Fibroblast of skin of left quadriceps (primary cell): ENCODE measurements at regions not wholly inside any gene's neighbourhood (a gene's known extent, or its start where the extent isn't known, plus 50 kb on each side); places are given as distances from the start of the nearest gene placed in this dataset.

Source experiments
- DNase-seq, 2 experiments: peaks; one replicate each; pipeline ENCODE4 v3.0.0-alpha.2; 2013; ENCODE audit warnings: low read depth in 2 of 2

- DNase-seq, result no peak
Measured at GRCh38 chr9:119500072-119500771, 131.0 kb upstream of the BRINP1 start.

GRCh38 chr9:119487118-119487827 lies 118.0 kb upstream of the BRINP1 start:
- no peak for DNase-seq

DNA sequence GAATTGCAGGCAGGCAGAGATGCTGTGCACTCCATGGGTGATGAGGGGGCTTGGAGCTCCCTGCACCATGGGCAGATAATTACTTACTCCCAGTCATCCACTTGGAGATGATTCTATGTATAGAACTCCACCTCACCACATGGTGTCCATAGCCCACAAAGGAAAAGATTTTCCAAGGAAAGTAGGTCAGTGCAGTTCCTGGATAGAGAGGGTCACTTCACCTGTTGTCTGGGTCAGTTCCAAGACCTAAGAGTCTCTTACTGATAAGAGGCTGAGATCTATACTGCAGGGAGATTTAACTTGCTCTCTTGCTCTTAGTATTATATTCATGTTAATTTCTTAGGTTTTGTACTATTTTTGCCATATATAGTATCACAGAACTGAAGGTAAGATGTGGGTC lies 113.9 kb upstream of the BRINP1 start:
- no peak for DNase-seq

DNA sequence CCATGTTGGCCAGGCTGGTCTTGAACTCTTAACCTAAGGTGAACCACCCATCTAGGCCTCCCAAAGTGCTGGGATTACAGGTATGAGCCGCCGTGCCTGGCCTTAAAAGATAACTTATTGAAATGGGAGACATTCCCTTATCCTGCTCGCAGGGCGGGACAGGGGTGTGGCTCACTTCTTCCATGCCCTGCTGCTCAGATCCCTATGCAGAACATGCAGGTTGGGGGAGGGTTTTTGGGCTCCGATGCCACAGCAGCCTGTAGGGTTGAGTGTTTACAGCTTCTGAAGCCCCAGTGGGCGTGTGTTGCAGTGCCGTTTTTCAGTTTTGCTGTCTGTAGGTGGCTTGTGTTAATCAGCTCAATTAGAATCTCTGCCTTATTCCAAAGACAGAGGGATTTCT lies 108.0 kb upstream of the BRINP1 start:
- no peak for DNase-seq

DNA sequence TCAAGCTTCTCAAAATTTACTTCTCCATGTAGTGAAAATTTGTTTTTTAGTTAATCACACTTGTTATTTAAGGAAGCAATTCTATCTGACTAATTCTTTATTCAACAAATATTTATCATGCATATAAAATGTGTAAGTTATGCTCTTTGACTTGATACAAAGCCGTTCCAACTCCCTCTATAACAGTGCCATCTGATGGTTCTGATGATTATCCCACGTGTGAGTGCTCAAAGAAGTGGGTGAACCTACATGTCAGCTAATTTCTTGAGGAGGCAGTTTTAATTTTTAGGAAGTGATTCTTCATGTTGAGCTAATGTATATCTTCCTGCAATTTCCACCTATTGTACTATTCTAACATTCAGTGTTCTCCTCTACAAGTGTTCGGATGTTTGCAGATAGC lies 88.8 kb upstream of the BRINP1 start:
- no peak for DNase-seq

DNA sequence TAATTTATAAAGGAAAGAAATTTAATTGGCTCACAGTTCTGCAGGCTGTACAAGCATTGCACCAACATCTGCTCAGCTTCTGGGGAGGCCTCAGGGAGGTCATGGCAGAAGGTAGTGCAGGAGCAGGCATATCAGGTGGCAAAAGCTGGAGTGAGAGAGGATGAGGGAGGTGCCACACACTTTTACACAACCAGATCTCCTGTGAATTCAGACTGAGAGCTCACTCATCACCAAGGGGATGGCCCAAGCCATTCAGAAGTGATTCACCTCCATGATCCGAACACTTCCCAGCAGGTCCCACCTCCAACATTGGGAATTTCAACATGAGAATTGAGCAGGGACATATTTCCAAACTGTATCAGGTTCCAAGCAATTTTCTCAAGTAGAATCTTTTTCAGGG lies 84.7 kb upstream of the BRINP1 start:
- DNase-seq, result peak in 1 of 2 experiments; percentile 1

DNA sequence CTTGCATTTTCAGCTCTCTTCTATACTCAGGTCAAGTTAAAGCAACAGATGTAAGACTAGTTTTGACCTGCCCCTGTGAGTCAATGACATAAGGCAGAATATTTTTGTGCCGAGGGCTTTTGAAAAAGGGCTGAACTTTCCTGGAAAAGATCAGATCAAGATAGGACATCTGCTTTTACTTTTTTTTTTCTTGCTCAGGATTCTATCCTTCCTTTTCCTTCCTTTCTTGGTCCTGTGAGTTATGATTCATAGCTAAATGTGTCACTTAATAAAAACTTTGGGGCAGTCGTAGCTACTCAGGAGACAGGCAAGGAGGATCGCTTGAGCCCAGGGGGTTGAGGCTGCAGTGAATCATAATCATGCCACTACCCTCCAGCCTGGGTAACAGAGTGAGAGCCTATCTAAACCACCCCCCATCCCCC lies 84.3 kb upstream of the BRINP1 start:
- DNase-seq, result peak; percentile 8 to 13

DNA sequence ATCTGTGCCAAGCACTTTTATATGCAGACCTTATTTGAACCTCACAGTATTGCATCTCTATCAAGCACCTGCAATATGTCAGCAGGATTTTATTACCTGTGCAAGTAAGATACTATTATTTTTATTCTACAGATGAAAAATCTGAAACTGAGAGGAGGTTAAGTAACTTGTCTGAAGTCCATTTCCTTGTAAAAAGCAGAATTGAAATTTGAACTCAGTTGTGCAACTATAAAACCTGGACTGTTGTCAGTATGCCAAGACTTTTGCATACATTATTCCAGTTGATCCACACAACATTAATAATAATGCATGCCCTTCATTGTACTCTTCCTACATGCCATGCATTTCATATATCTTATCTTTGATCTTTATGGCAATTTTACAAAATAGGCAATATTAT lies 82.2 kb upstream of the BRINP1 start:
- DNase-seq, result no peak

- no peak for DNase-seq
Measured at GRCh38 chr9:119443179-119443578, 73.9 kb upstream of the BRINP1 start.

DNA sequence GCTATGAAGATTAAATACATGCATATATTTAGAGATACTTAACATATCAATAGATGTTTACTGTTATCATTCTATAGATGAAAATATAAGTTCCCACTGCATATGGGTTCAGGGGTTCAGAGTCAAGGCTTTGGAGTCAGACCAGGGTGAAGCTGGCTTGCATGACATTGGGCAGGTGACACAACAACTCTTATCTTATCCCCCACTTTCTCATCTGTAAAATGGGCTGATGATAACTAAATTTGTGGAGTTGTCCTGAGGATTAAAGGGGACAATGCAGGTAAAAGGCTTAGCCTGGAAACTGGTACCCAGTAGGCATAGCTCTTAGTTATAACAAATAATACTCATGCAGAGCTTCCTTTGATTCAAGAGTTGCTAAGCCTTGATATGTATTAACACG lies 72.6 kb upstream of the BRINP1 start:
- no peak for DNase-seq

- DNase-seq, result no peak
Measured at GRCh38 chr9:119441338-119441737, 72.1 kb upstream of the BRINP1 start.

- DNase-seq, result no peak
Measured at GRCh38 chr9:119436261-119436660, 67.0 kb upstream of the BRINP1 start.

- DNase-seq, result no peak
Measured at GRCh38 chr9:119435076-119435475, 65.8 kb upstream of the BRINP1 start.

- DNase-seq, result no peak
Measured at GRCh38 chr9:119432428-119432827, 63.2 kb upstream of the BRINP1 start.

DNA sequence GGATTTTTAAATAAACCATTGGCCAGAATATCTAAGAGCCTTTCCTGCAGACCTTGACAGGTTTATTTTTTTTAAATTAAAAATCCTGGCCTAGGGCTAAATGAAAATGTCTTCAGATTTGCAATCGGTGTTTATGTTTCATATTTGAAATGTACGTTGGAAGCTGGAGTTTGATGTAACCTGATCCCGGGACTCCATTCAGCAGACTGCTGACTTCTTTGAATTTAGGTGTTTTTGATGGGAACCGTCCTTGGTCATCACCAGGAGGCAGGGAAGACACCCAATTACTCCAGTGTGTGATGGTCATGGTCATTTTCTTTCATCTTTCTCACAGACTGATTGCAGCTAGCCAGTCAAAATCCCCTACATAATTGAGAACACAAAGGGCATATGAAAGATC lies 60.1 kb upstream of the BRINP1 start:
- DNase-seq, result no peak

- no peak for DNase-seq
Measured at GRCh38 chr9:119420231-119420630, 51.0 kb upstream of the BRINP1 start.
